ENCODE measurements at regions not wholly inside any gene's neighbourhood (a gene's known extent, or its start where the extent isn't known, plus 50 kb on each side); places are given as distances from the start of the nearest gene placed in this dataset.

- no peak for TF ChIP-seq RBM39 (IDR thresholded peaks at IDR 0.05; ENCODE audit: low read depth, low read length, poor library complexity, severe bottlenecking)
- TF ChIP-seq HMG20B (CRISPR knock-in tag; conservative IDR thresholded peaks at IDR 0.05) = 0 out of 2 replicates have a peak, but pooled peaks have one; percentile 46
- TF ChIP-seq TBX2 (CRISPR knock-in tag; IDR thresholded peaks at IDR 0.05; ENCODE audit: borderline replicate concordance) = peak; percentile 46; the same call in 1 of the 2 replicates
- peak; percentile 44 for TF ChIP-seq TEAD3 (CRISPR knock-in tag; optimal IDR thresholded peaks at IDR 0.05; ENCODE audit: borderline replicate concordance)
- no peak for TF ChIP-seq ZNF841 (CRISPR knock-in tag; IDR thresholded peaks at IDR 0.05; ENCODE audit: borderline replicate concordance)
- no peak for TF ChIP-seq ZBTB44 (CRISPR knock-in tag; IDR thresholded peaks at IDR 0.05)
- TF ChIP-seq ELF1 (CRISPR knock-in tag; IDR thresholded peaks at IDR 0.05) = no peak
- no peak for TF ChIP-seq TFAP4 (IDR thresholded peaks at IDR 0.05; ENCODE audit: borderline replicate concordance, low read depth)
- no peak for TF ChIP-seq NR2F1 (CRISPR knock-in tag; IDR thresholded peaks at IDR 0.05)
- 0 out of 2 replicates have a peak, but pooled peaks have one; percentile 16 for TF ChIP-seq SMARCC2 (IDR thresholded peaks at IDR 0.05)
- no peak for TF ChIP-seq ZNF878 (CRISPR knock-in tag; IDR thresholded peaks at IDR 0.05)
- 0 out of 2 replicates have a peak, but pooled peaks have one; percentile 68 for TF ChIP-seq ZNF644 (CRISPR knock-in tag; IDR thresholded peaks at IDR 0.05; ENCODE audit: low read depth)
- peak; percentile 20; the same call in 1 of the 2 replicates for TF ChIP-seq DRAP1 (CRISPR knock-in tag; IDR thresholded peaks at IDR 0.05)
- TF ChIP-seq TP53 (CRISPR knock-in tag; conservative IDR thresholded peaks at IDR 0.05) = peak; percentile 45; the same call in 1 of the 2 replicates
- no peak for TF ChIP-seq HHEX (CRISPR knock-in tag; IDR thresholded peaks at IDR 0.05)
- TF ChIP-seq ZNF597 (CRISPR knock-in tag; IDR thresholded peaks at IDR 0.05) = no peak
- peak; percentile 71; the same call in 1 of the 2 replicates for TF ChIP-seq ZNF230 (CRISPR knock-in tag; IDR thresholded peaks at IDR 0.05)
- TF ChIP-seq STAG1 (CRISPR knock-in tag; IDR thresholded peaks at IDR 0.05) = peak; percentile 98
- peak; percentile 69; the same call in 1 of the 2 replicates for TF ChIP-seq ZNF124 (CRISPR knock-in tag; IDR thresholded peaks at IDR 0.05)
- no peak for TF ChIP-seq ZNF235 (CRISPR knock-in tag; IDR thresholded peaks at IDR 0.05; ENCODE audit: borderline replicate concordance)
- TF ChIP-seq SOX6 (IDR thresholded peaks at IDR 0.05) = no peak
- TF ChIP-seq SOX6 (CRISPR knock-in tag; IDR thresholded peaks at IDR 0.05) = peak; percentile 19; the same call in 1 of the 2 replicates
- no peak for TF ChIP-seq NONO (IDR thresholded peaks at IDR 0.05)
- no peak for TF ChIP-seq NONO (CRISPR knock-in tag; conservative IDR thresholded peaks at IDR 0.05)
- no peak for TF ChIP-seq ZNF512B (CRISPR knock-in tag; IDR thresholded peaks at IDR 0.05; ENCODE audit: borderline replicate concordance)
Observed at GRCh38 chr20:22691369-22692118, 107.2 kb upstream of the FOXA2 start (continued).

All from HepG2 (cell line).